ENCODE measurements at regions not wholly inside any gene's neighbourhood (a gene's known extent, or its start where the extent isn't known, plus 50 kb on each side); places are given as distances from the start of the nearest gene placed in this dataset.

DNA sequence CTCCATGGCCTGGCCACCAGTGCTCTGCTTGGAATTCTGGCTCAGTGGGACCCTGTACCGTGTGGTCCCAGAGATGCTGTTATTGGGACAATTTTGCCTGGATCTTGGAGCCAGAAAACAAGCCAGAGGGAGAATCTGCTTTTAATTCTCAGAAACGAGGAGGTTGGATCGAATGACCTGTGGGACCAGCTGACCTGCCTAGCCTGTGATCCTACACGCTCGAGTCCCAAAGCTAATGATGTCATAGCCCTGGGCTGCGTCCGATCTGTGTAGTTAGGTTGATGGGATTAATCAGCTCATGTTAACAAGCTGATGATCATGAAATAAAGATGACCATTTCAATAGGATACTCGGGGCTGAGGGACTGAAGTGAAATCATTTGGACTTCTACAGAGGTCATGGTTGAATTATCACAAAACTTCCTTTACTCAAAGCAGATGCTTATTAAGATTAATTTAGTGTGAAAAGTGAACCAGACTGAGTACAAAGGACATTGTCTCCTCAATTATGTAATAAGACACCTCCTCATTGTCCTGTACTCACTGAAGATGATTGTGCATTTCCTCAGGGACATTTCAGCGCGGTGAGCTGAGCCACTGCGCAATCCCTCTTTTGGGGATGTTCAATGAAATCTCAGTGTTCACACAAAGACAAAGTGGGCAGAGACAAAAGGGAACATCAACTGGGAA is 51.9 kb upstream of the STX18 start:
- Histone ChIP-seq H2AFZ (ENCODE audit: control insufficient read depth, low read depth, low read length) (no peak overlapping the region), H3K27ac (ENCODE audit: control insufficient read depth, insufficient read depth) (no peak overlapping the region), H3K4me2 (ENCODE audit: control insufficient read depth, insufficient read depth) (no peak overlapping the region), H3K27me3 (replicated peaks in 1 of 2; ENCODE audit: control insufficient read depth in 2 of 2, insufficient read depth in 2 of 2, low read length in 1 of 2) (no peaks in the 10 kb centered on the region), H4K20me1 (ENCODE audit: control insufficient read depth, insufficient read depth) (no peaks in the 10 kb centered on the region), H3K79me2 (ENCODE audit: control insufficient read depth, insufficient read depth, low read length) (no peaks in the 10 kb centered on the region), H3K9ac (ENCODE audit: control insufficient read depth, insufficient read depth, low read length) (no peak overlapping the region), H3K4me3 (no peak overlapping the region), H3K4me1 (ENCODE audit: control insufficient read depth, insufficient read depth, low read length) (no peaks in the 10 kb centered on the region), H3K36me3 (ENCODE audit: control insufficient read depth in 2 of 2, insufficient read depth in 2 of 2, low read length in 1 of 2) (no peaks in the 10 kb centered on the region), H3K9me3 (replicated peaks; ENCODE audit: control insufficient read depth, insufficient read depth, low read length) (no peaks in the 10 kb centered on the region; the same call in none of the 3 replicates)
- CTCF ChIA-PET: no interaction called here
- in situ Hi-C loops (cut with MboI) (no loop called here), intact Hi-C loops (cut with micrococcal nuclease; ENCODE audit: unreplicated experiment) (no loop called here)
- no peak for FAIRE-seq
- no TSS peak for BruUV-seq (replicated peaks)
- POLR2A ChIA-PET: no interaction called here
- ATAC-seq: no peak
- RAD21 ChIA-PET (ENCODE audit: unreplicated experiment): no interaction called here
- TF ChIP-seq, protein P1, sequence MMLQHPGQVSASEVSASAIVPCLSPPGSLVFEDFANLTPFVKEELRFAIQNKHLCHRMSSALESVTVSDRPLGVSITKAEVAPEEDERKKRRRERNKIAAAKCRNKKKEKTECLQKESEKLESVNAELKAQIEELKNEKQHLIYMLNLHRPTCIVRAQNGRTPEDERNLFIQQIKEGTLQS (IDR thresholded peaks at IDR 0.05; ENCODE audit: borderline replicate concordance, extremely low read depth, low read depth, low read length): no peak
- TF ChIP-seq ZZZ3 (IDR thresholded peaks at IDR 0.05; ENCODE audit: control insufficient read depth, insufficient read length, low read depth) (no peak), NR2C1 (IDR thresholded peaks at IDR 0.05) (no peak), MEF2A (IDR thresholded peaks at IDR 0.05; ENCODE audit: insufficient read depth, low read depth, low read length) (no peak), HDAC2 (IDR thresholded peaks at IDR 0.05) (no peak), NFYA (IDR thresholded peaks at IDR 0.05; ENCODE audit: borderline replicate concordance, low read depth, low read length) (no peak), NFXL1 (IDR thresholded peaks at IDR 0.05; ENCODE audit: borderline replicate concordance) (no peak), LARP7 (IDR thresholded peaks at IDR 0.05) (no peak), ZNF217 (IDR thresholded peaks at IDR 0.05) (no peak), MYC (IDR thresholded peaks at IDR 0.05; ENCODE audit: insufficient read depth, insufficient read length, insufficient replicate concordance, low read length, severe bottlenecking) (no peak), POLR2AphosphoS5 (IDR thresholded peaks at IDR 0.05; ENCODE audit: low read length) (no peak), IKZF1 (conservative IDR thresholded peaks at IDR 0.05) (no peak)
- TF ChIP-seq, protein P2, sequence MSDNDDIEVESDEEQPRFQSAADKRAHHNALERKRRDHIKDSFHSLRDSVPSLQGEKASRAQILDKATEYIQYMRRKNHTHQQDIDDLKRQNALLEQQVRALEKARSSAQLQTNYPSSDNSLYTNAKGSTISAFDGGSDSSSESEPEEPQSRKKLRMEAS (IDR thresholded peaks at IDR 0.05; ENCODE audit: low read depth, low read length): no peak
- TF ChIP-seq, protein P3, sequence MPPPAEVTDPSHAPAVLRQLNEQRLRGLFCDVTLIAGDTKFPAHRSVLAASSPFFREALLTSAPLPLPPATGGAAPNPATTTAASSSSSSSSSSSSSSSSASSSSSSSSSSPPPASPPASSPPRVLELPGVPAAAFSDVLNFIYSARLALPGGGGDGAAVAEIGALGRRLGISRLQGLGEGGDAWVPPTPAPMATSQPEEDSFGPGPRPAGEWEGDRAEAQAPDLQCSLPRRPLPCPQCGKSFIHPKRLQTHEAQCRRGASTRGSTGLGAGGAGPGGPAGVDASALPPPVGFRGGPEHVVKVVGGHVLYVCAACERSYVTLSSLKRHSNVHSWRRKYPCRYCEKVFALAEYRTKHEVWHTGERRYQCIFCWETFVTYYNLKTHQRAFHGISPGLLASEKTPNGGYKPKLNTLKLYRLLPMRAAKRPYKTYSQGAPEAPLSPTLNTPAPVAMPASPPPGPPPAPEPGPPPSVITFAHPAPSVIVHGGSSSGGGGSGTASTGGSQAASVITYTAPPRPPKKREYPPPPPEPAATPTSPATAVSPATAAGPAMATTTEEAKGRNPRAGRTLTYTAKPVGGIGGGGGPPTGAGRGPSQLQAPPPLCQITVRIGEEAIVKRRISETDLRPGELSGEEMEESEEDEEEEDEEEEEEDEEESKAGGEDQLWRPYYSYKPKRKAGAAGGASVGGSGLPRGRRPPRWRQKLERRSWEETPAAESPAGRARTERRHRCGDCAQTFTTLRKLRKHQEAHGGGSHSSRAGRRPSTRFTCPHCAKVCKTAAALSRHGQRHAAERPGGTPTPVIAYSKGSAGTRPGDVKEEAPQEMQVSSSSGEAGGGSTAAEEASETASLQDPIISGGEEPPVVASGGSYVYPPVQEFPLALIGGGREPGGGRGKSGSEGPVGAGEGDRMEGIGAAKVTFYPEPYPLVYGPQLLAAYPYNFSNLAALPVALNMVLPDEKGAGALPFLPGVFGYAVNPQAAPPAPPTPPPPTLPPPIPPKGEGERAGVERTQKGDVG (CRISPR knock-in tag; IDR thresholded peaks at IDR 0.05): no peak
- SMC1A ChIA-PET (ENCODE audit: uncharacterized antibody, unreplicated experiment): no interaction called here
- no peak for DNase-seq (ENCODE audit: low read depth, low spot score)
- 81% methylated on average over 11 of the region's 11 CpGs for WGBS (ENCODE audit: insufficient coverage, insufficient replicate concordance, low lambda C conversion rate, missing lambda C conversion rate)

Measured in GM12878 (cell line).